HG03378 (cell line): ENCODE measurements at regions not wholly inside any gene's neighbourhood (a gene's known extent, or its start where the extent isn't known, plus 50 kb on each side); places are given as distances from the start of the nearest gene placed in this dataset.
"Not testable (repeated sequence)": the region's sequence is repeated elsewhere in the genome, so short reads cannot be mapped to it uniquely, and the experiment has no call there.

Experiments used
- ATAC-seq: cut with Tn5 transposase; IDR thresholded peaks from one replicate; pipeline ENCODE4 v1.9.1; 2021; ENCODE audit warnings: mild to moderate bottlenecking, moderate library complexity; ENCODE audit not compliant: unreplicated experiment

DNA sequence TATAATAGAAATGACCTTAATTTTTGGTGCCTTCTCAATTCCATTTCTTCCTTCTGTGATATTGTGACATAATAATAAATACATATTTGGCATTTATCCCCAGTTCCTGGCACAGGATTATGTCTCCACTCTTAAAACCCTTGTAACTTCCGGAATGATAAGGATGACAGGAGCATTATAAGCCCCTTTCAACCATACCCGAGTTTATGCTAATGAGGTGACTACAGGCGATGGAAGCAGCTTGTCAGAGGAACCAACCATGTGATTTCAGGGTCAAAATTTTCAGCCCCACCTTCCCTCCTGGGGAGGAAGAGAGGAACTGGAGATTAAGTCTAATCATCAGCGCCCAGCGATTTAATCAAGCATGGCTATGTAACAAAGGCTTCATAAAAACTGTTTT is 528.5 kb upstream of the CRIM1 start:
- no peak for ATAC-seq

DNA sequence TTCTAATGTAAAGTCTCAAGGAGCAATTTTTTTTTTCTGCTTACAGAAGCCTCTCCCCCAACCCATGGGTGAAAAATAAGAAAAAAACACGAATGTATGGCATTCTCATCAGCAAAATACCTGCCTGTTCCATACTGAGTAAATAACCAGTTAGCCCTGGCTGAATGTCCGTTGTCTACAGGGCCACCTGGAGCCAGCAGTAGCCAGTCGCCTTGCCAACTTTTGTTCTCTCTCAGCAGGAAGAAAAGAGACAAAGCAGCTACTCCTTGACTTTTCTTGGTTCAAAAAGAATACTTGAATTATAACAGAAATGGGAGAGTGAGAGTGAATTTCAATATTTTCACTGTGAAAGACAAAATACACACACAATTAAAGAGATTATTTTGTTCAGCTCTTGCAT is 532.9 kb upstream of the CRIM1 start:
- ATAC-seq: no peak

DNA sequence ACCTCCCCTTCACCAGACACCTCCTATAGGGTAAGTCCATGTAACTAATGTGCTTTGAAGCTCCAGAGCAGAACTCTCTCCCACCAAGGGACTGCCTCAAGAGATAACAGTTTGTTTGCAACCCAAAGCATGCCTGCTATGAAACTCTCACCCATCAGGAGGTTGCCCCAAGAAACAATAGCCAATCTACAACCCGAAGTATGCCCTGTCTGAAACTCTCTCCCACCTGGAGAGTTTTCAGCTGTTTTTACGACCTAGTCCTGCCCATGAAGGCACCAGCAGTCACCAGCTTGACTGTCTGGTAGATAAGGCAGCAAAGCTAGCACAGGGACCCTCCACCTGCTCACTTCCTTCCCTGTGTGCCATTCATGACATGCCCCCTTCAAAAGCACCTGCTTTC is 533.9 kb upstream of the CRIM1 start:
- ATAC-seq: no peak

DNA sequence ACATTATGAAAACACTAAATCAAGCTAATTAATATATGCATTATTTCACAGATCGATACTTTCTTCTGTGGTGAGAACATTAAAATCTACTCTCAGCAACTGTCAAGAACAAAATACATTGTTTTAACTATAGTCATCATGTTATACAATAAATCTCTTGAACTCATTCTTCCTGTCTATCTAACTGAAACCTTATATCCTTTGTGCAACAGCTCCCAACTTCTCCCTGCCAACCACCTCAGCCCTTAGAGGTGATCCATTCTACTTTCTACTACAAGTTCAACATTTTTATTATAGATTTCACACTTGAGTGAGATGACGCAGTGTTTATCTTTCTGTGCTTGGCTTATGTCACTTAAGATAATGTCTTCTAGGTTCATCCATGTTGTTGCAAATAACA is 535.2 kb upstream of the CRIM1 start:
- no peak for ATAC-seq

DNA sequence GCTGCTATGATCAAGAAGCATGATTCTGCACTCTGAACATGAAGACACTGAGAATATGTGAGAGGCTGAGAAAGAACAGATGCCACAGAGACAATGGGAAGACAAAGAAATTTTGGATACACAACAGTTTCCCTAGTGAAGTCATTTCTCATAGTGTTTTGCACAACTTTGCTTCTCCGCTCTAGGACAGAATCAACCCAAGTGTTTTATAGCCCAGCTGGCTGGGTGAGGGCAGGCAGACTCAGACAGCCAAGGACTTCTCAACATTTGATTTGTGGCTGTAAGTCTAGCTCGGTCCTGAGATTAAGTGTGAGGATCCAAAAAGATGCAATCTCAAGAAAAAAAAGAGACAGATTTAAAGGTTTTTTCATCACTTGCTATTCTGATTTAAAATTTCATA is 536.5 kb upstream of the CRIM1 start:
- ATAC-seq: no peak

DNA sequence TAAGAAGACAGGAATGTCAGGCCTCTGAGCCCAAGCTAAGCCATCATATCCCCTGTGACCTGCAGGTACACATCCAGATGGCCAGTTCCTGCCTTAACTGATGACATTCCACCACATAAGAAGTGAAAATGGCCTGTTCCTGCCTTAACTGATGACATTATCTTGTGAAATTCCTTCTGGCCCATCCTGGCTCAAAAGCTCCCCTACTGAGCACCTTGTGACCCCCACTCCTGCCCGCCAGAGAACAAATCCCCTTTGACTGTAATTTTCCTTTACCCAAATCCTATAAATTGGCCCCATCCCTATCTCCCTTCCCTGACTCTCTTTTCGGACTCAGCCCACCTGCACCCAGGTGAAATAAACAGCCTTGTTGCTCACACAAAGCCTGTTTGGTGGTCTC is 537.2 kb upstream of the CRIM1 start:
- not testable (repeated sequence) for ATAC-seq

DNA sequence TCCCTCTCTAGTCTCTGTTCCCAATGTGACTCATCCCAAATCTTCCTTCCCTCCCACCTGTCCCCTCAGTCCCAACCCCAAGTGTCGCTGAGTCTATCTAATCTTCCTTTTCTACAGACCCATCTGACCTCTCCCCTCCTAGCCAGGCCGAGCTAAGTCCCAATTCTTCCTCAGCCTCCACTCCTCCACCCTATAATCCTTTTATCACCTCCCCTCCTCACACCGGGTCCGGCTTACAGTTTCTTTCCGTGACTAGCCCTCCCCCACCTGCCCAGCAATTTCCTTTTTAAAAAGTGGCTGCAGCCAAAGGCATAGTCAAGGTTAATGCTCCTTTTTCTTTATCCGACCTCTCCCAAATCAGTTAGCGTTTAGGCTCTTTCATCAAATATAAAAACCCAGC is 541.0 kb upstream of the CRIM1 start:
- not testable (repeated sequence) for ATAC-seq

DNA sequence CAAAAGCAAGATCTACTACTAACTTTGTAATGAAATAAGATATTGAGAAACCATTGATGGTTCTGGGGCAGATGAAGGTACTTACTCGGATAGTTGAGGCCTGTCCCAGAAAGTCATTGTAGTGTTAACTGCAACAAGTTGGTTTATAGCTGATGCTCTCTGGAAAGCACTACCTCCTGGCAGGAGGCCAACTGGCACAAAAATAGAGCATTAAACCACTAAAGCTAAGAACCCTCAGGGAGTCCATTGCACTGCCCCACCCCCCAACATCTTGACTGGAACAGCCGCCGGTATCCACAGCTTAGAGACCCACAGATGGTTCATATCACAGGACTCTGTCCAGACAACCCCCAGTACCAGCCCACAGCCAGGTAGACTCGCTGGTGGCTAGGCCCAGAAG is 552.5 kb upstream of the CRIM1 start:
- no peak for ATAC-seq

DNA sequence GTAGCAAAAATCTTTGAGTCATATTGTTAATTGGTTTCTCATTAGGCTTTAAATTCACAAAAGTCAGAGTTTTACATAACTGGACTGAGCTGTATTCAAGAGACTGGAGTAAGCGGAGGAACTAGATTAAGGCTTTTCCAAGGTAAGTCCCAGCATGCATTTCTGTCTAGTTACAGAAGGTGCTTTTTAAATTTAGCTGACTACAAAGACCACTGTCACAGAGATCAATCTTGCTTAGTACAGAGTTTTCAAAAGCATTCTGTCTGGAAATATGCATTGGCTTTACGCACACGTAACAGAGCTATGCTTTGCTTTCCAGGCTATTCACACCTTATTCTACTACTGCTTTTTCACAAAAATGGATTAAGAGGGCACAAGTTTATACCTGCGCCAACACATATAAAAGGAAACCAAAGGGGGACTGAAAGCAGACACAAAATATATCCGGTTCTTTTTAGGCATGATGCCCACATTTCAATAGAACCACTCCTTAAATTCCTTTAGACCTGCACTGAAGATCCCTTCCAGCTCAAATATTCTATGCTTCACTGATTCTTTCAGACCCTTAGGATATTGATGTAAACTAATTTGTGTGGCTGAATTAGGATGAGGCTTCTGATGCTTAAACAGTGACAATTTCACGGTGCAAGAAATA is 560.7 kb upstream of the CRIM1 start:
- ATAC-seq: no peak

DNA sequence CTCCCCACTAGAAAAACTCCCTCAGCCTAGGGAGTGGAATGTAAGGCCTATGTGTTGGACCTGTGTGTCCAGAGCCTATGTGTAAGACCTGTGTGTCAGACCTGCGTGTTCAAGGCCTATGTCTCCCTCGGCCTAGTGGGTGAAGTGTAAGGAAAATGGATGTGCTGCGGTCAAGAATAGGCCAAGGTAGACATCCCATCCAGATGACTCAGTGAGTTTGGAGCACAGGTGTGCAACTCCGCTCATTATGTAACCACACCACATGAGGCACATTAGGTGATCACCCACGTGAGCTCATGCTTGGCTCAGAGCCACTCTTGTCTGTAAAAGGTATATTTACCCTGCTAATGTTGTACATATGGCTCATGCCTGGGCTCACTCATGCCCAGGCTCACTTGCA is 565.3 kb upstream of the CRIM1 start:
- no peak for ATAC-seq

DNA sequence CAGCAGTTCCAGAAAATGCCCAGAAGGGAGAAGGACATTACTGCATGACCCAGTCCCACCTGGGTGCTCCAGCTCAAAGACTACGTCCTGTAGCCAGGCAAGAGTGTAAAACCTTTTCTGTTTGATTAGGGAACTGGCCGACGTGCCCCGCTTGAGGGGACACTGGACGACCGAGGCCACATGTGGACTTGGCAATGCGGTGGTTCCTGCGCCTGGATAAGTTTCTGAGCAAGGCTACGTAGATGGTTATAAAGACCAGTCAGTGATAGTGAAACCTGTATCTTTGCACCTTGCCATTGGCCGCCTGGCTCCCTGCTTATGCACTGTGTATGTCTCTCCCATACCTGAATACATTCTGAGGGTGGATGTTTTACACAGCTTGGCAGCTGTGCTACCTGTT is 567.0 kb upstream of the CRIM1 start:
- no peak for ATAC-seq

DNA sequence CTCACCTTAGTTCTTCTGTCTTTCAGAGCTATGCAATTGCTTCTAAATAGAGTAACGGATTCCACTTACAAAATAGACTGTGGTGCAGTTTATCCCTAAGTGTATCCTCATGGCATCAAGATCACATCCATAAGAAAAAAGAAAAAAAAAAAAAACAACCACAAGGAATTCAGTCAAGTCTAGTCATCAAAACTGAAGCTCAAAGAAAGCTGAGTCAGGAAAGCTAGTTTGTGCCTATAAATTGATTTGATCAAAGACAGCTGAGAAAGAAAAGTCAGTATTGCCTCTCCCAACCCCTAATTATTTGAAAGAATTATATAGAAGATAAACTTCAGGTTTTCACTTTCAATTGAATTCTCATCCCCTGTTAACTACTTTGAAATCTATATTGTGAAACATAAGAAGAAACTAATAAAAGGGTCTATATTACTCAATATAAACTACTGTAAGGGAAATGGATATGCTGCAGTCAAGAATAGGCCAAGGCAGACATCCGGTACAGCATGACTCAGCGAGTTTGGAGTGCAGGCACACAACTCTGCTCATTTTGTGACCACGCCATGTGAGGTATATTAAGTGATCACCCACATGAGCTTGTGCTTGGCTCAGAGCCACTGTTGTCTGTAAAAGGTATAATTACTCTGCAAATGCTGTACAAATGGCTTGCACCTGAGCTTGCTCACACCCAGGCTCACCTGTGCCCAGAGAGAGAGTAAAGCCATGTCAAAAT is 568.1 kb upstream of the CRIM1 start:
- no peak for ATAC-seq

DNA sequence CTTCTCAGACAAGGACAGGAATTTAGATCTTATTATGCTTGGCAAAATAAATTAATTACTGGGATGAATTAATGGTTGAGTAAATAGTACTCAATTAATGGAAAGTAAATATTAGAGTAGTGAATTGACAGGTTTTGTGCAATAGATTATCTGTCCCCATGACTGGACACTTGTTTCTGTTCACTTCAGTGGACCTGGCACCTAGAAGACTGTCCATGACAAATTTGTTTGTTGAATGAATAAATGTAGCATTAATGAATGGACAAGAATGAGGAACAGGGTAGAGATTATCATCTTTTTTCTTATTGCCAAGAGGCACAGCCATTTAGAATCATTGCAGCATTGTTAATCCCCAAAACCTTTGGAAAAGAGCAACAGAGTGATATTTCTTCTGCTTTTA is 570.0 kb upstream of the CRIM1 start:
- no peak for ATAC-seq

DNA sequence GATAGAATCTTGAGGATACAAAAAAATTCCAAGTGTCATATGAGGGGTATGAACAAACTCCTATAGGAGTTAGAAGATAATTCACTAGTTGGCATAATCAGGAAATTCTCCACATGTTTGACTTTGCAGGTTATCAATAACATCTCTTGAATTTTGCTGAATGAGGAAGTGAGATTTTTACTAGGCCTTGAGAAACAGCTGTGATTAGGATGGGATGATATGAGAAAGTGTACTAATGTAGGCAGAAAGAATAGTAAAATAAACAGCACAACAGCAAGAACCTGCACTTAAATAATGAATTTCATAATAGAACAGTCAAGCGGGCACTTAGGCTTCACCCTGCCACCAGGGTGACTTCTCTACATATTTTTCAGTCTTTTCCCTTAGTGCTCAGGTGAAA is 570.8 kb upstream of the CRIM1 start:
- no peak for ATAC-seq

DNA sequence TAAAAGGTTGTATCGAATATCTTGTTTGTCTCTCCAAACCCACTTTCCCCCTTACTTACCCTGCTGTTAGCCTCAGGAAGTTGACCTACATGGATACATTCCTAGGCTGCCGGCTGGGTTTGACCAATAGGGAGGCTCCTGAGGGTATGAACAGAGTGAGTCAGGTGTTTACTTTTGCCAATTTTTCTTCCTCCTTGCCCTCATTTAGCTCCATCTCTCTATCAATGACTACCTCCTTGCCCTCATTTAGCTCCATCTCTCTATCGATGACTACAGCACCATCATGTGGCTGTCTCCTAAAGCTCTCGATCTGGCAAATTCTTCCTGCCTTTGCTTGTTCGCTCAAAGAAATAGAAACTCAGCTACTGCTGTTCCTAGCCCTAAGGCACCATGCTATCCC is 571.9 kb upstream of the CRIM1 start:
- no peak for ATAC-seq

DNA sequence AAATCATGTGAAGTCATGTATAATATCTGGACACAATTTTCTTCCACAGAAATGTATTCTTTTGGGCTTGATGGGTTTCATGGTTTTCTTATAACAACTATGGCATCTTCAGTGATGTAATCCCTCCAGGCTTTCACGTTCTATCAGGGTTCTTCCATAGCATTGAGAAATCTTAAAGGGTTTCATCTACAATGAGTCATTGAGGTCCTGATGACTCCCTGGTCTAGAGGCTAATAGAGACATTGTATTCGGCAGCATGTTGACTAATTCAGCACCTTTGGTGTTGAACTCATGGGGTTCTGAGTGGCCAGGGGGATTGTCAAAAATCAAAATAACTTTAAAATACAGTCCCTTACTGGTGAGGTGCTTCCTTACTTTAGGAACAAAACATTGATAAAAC is 614.0 kb upstream of the CRIM1 start:
- no peak for ATAC-seq

DNA sequence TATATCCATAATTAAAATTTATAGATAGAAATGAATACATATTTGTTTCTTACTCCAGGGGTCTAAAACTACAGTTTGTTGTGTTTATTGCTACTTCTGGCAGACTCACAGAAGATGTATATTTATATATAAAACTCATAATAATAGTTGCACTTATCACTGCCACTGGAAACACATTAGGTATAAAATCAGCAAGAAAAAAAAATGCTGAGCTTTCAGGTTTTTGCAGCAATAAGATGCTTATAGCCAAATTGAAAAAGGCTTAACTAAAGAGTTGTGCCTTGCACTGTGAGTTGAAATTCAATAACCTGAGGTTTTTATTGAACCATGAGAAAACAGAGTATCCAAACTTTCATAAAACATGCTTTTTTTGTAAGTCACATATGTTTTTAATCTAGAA is 623.9 kb upstream of the CRIM1 start:
- no peak for ATAC-seq

DNA sequence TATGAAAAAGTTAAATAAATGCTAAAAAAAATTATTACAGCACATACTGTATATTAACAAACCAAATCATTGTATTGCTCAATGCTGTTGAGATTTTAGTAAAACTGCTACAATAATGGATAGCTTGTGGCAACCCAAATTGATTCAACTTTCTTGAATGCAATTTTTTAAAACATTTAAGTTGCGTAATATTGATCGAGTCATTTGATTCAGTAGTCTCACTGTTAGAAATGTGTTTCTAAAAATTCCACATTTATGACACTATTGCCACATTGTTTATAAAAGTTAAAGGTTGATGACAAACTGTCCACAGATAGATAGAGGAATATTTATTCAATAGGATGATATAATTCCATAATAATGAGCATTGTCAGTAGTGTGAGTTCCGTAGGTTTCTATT is 640.7 kb upstream of the CRIM1 start:
- ATAC-seq: no peak

DNA sequence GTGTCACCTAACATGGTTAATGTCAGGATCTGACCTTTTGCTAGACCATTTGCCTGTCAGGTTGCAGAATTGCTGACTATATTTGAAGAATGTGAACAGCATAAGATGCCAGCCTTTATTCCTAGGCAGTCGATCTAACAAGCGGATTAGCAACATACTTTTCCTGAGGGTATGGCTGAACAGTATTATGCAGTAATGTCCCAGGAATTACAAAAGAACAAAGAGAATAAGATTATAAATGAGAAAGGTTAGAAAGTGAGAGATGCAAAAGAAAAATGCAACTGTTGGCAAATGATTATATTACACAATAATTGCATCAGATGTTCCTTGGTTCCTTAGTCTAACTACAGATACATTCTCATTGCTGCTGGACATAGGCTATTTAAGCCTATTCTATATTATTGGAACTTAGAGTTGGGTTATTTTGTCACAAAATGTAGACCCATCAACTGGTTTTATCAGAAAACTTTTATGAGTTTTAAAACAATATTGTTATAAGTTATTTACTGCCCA is 647.1 kb upstream of the CRIM1 start:
- no peak for ATAC-seq

DNA sequence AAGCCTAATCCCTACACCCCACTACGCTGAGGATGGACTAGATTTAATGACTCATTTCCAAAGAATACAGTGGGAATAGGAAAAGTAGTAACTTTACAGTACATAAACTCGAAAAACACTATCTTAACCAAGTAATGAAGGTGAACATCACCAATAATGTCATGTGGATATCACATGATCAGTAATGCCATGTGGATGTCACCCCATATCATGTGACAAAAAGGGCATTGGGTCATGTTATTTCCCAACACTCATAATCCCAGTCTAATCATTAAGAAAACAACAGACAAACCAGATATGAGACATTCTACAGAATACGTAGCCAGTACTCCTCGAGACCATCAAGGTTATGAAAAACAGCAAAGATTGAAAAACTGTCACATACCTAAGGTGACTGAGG is 667.3 kb upstream of the CRIM1 start:
- ATAC-seq: no peak

DNA sequence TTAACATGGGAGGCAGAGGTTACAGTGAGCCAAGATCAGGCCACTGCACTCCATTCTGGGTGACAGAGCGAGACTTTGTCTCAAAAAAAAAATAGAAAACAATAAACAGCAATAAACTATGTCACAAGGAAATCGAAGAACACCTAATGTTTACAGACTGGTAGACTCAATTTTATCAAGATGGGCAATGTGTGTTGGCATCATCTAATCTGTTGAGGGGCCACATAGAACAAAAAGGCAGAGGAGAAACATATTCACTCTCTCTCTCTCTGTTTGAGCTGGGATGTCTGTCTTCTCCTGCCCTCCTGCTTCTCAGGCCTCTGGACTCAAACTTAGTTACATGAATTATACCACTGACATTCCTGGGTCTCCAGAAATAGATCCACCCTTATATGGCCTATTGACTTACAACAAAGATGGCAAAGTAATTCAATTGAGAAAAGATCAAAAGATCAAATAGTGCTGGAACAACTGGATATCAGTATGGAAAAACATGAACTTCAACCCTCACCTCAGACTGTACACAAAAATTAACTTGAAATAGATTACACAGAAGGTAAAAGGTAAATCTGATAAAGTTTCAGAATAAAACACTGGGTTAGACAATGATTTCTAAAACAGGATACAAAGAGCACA is 703.8 kb upstream of the CRIM1 start:
- ATAC-seq: no peak

DNA sequence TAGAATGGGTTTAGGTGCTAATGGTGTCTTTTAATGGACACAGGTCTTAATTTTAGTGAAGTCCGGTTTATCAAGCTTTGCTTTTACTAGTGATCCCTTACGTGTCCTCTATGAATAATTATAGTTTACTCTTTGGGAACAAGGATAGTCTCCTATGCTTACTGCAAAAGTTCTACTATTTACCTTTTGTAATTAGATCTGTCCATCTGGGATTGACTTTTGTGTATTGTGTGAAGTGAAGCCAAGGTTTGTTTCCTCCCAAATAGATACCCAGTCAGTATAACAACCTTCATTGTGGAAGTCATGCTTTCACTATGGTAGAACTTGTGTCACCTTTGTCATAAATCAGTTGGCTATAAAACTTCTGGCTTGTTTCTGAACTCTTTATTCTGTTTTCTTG is 740.9 kb upstream of the CRIM1 start:
- ATAC-seq: no peak
